DOHH2 (cell line): ENCODE measurements at regions not wholly inside any gene's neighbourhood (a gene's known extent, or its start where the extent isn't known, plus 50 kb on each side); places are given as distances from the start of the nearest gene placed in this dataset.

Experiments
- H3F3A ChIP-seq: fragments of 200-600 bp; sonication (generic), shearing (Covaris generic); 2 replicates; pipeline ENCODE4 v1.6.0; 2016; ENCODE audit warnings: antibody characterized with exemption, mild to moderate bottlenecking; ENCODE audit not compliant: control insufficient read depth, insufficient read depth
- H3K27ac ChIP-seq: fragments of 200-600 bp; sonication (generic); 2 replicates; pipeline ENCODE4 v1.5.1; 2014; ENCODE audit warnings: low read depth, mild to moderate bottlenecking, low read length, moderate library complexity
- H3K27me3 ChIP-seq: fragments of 200-600 bp; sonication (generic); 2 replicates; pipeline ENCODE4 v1.6.1; 2014; ENCODE audit warnings: mild to moderate bottlenecking, low read length, mixed read lengths; ENCODE audit not compliant: control insufficient read depth
- H3K36me3 ChIP-seq: fragments of 200-600 bp; sonication (generic); 2 replicates; pipeline ENCODE4 v1.6.1; 2014; ENCODE audit warnings: mild to moderate bottlenecking, low read length, moderate library complexity, mixed read lengths; ENCODE audit not compliant: control insufficient read depth
- H3K4me1 ChIP-seq: fragments of 200-600 bp; sonication (generic); 2 replicates; pipeline ENCODE4 v1.6.1; 2014; ENCODE audit warnings: mild to moderate bottlenecking, low read length, mixed read lengths; ENCODE audit not compliant: control insufficient read depth
- H3K4me2 ChIP-seq: fragments of 200-600 bp; sonication (generic); 2 replicates; pipeline ENCODE4 v1.6.0; 2014; ENCODE audit warnings: mild to moderate bottlenecking, low read length, moderate library complexity
- H3K4me3 ChIP-seq: fragments of 200-600 bp; sonication (generic); 2 replicates; pipeline ENCODE4 v1.5.1; 2014; ENCODE audit warnings: mild to moderate bottlenecking, low read length, mixed read lengths
- H3K79me2 ChIP-seq: fragments of 200-600 bp; sonication (generic); 2 replicates; pipeline ENCODE4 v1.6.1; 2014; ENCODE audit warnings: mild to moderate bottlenecking, low read length, mixed read lengths; ENCODE audit not compliant: control insufficient read depth
- H3K9me2 ChIP-seq: fragments of 200-600 bp; sonication (generic); replicated peaks from 2 replicates; pipeline ENCODE4 v1.6.1; 2014; ENCODE audit warnings: mild to moderate bottlenecking, low read length, mixed read lengths; ENCODE audit not compliant: control insufficient read depth
- H3K9me3 ChIP-seq: fragments of 200-600 bp; sonication (generic); 2 replicates; pipeline ENCODE4 v1.6.1; 2014; ENCODE audit warnings: antibody characterized with exemption, low read length, mixed read lengths; ENCODE audit not compliant: control insufficient read depth, insufficient read depth
- H4K20me1 ChIP-seq: fragments of 200-600 bp; sonication (generic); 2 replicates; pipeline ENCODE4 v1.6.0; 2014; ENCODE audit warnings: low read depth, mild to moderate bottlenecking, antibody characterized with exemption, low read length, moderate library complexity; ENCODE audit not compliant: control insufficient read depth, insufficient read depth
- EZH2phosphoT487 ChIP-seq: fragments of 200-600 bp; sonication (generic); IDR thresholded peaks from 2 replicates; pipeline ENCODE4 v1.6.1; 2017; ENCODE audit warnings: borderline replicate concordance, mild to moderate bottlenecking, antibody characterized with exemption, low read length, moderate library complexity, mixed read lengths
- TF ChIP-seq, protein P1 (sequence below): fragments of 200-600 bp; sonication (generic); IDR thresholded peaks from one replicate; pipeline ENCODE4 v1.5.1; 2014; ENCODE audit warnings: antibody characterized with exemption, mild to moderate bottlenecking, low read depth, low read length; ENCODE audit not compliant: poor library complexity, severe bottlenecking

DNA sequence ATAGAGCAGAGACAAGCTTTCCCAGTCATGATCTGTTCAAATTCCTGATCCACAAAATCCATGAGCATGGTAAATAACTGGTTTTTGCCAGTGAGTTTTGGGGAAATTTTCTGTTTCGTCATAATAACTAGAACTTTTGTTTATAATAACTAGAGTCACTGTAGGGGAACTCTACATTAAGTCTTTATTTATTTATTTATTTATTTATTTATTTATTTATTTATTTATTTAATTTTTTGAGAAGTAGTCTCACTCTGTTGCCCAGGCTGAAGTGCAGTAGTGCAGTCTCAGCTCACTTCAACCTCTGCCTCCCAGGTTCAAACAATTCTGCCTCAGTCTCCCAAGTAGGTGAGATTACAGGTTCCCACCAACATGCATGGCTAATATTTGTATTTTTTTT lies 1106.8 kb downstream of the AMY1C start:
- H3K9me2 ChIP-seq = no peaks in the 10 kb centered on the region
- H3K79me2 ChIP-seq = no peaks in the 10 kb centered on the region
- H3K27ac ChIP-seq = no peak overlapping the region
- H3F3A ChIP-seq = no peaks in the 10 kb centered on the region
- H4K20me1 ChIP-seq = no peaks in the 10 kb centered on the region
- peaks cover 2% of the 10 kb centered on the region; the same call in 1 of the 2 replicates for H3K9me3 ChIP-seq
- no peak overlapping the region for H3K4me3 ChIP-seq
- TF ChIP-seq, protein P1, sequence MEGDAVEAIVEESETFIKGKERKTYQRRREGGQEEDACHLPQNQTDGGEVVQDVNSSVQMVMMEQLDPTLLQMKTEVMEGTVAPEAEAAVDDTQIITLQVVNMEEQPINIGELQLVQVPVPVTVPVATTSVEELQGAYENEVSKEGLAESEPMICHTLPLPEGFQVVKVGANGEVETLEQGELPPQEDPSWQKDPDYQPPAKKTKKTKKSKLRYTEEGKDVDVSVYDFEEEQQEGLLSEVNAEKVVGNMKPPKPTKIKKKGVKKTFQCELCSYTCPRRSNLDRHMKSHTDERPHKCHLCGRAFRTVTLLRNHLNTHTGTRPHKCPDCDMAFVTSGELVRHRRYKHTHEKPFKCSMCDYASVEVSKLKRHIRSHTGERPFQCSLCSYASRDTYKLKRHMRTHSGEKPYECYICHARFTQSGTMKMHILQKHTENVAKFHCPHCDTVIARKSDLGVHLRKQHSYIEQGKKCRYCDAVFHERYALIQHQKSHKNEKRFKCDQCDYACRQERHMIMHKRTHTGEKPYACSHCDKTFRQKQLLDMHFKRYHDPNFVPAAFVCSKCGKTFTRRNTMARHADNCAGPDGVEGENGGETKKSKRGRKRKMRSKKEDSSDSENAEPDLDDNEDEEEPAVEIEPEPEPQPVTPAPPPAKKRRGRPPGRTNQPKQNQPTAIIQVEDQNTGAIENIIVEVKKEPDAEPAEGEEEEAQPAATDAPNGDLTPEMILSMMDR = no peak
- no peak for TF ChIP-seq EZH2phosphoT487
- H3K27me3 ChIP-seq = no peaks in the 10 kb centered on the region
- no peaks in the 10 kb centered on the region for H3K36me3 ChIP-seq
- no peaks in the 10 kb centered on the region for H3K4me1 ChIP-seq
- H3K4me2 ChIP-seq = no peak overlapping the region

DNA sequence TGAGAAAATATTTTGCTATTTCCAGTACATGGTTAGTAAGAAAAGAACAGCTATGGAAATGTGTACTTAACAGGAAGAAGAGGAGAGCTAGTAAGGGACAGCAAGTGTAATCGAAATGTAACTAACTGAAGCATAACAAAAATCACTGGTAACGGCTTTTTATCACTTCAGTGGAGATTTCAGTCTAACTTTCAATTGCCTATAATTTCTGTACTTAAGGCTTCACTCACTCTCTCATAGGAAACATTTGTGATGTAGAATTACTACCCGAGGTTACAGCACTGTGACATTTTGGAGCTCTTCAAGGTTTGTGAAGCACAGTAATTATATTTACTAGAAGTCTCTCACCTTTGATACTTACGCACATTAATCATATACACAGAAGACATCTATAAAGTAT lies 1119.1 kb downstream of the AMY1C start:
- no peaks in the 10 kb centered on the region for H3K9me3 ChIP-seq
- H3K27ac ChIP-seq = no peak overlapping the region
- no peaks in the 10 kb centered on the region for H4K20me1 ChIP-seq
- H3K4me1 ChIP-seq = peaks cover 8% of the 10 kb centered on the region
- H3K36me3 ChIP-seq = no peaks in the 10 kb centered on the region
- H3K4me2 ChIP-seq = no peak overlapping the region
- no peaks in the 10 kb centered on the region for H3K9me2 ChIP-seq
- no peak overlapping the region for H3K4me3 ChIP-seq
- no peaks in the 10 kb centered on the region for H3F3A ChIP-seq
- no peak for TF ChIP-seq EZH2phosphoT487
- no peaks in the 10 kb centered on the region for H3K27me3 ChIP-seq
- no peaks in the 10 kb centered on the region for H3K79me2 ChIP-seq

DNA sequence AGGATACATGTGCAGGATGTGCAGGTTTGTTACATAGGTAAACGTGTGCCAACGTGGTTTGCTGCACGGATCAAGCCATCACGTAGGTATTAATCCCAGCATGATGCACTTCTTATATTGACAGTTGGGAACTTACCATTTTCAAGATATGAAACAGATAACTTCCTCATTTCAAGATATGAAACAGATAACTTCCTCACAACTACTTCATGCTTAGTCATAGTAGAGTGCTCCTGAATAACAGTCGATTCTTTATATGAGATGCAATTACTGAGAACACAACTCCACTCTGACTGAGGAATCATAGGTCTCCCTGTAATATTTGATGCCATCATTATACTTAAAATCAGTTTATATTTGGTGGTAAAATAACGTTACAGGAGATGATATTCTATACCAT lies 1124.3 kb downstream of the AMY1C start:
- Histone ChIP-seq H3K27me3 (no peaks in the 10 kb centered on the region), H3K79me2 (no peaks in the 10 kb centered on the region), H3K4me3 (no peak overlapping the region), H3K4me2 (peak overlapping the region; percentile 25; the same call in 1 of the 2 replicates), H3K36me3 (no peaks in the 10 kb centered on the region), H3K9me3 (no peaks in the 10 kb centered on the region), H3F3A (no peaks in the 10 kb centered on the region), H4K20me1 (no peaks in the 10 kb centered on the region), H3K4me1 (peaks cover 7% of the 10 kb centered on the region), H3K9me2 (no peaks in the 10 kb centered on the region), H3K27ac (no peak overlapping the region)
- TF ChIP-seq EZH2phosphoT487 = no peak
- TF ChIP-seq, protein P1 = no peak

DNA sequence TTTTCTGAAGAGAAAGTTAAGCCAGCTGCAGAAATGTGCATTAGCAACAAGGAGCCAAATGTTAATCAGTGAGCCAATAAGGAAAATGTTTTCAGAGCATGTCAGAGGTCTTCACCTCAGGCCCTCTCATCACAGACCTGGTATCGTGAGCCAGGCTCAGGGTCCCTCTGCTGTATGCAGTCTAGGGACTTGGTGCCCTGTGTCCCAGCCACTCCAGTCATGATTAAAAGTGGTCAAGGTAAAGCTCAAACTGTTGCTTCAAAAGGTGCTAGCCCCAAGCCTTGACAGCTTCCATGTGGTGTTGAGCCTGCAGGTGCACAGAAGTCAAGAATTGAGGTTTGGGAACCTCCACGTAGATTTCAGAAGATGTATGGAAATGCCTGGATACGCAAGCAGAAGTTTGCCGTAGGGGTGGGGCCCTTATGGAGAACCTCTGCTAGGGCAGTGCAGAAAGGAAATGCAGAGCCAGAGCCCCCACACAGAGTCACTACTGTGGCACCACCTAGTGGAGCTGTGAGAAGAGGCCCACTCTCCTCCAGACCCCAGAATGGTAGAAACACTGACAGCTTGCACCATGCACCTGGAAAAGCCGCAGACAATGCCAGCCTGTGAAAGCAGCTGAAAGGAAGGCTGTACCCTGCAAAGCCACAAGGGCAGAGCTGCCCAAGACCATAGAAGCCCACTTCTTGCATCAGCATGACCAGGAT lies 1128.7 kb downstream of the AMY1C start:
- no peaks in the 10 kb centered on the region for H3K36me3 ChIP-seq
- TF ChIP-seq, protein P1 = peak; percentile 45
- no peak for TF ChIP-seq EZH2phosphoT487
- no peaks in the 10 kb centered on the region for H3K79me2 ChIP-seq
- no peaks in the 10 kb centered on the region for H3K27me3 ChIP-seq
- H3F3A ChIP-seq = no peaks in the 10 kb centered on the region
- no peak overlapping the region for H3K4me2 ChIP-seq
- H3K9me2 ChIP-seq = no peaks in the 10 kb centered on the region
- no peaks in the 10 kb centered on the region for H3K9me3 ChIP-seq
- H4K20me1 ChIP-seq = no peaks in the 10 kb centered on the region
- no peak overlapping the region for H3K4me3 ChIP-seq
- no peak overlapping the region for H3K27ac ChIP-seq
- H3K4me1 ChIP-seq = peaks cover 7% of the 10 kb centered on the region
